ENCODE measurements at regions not wholly inside any gene's neighbourhood (a gene's known extent, or its start where the extent isn't known, plus 50 kb on each side); places are given as distances from the start of the nearest gene placed in this dataset.
"Not testable (repeated sequence)": the region's sequence is repeated elsewhere in the genome, so short reads cannot be mapped to it uniquely, and the experiment has no call there.

DNA sequence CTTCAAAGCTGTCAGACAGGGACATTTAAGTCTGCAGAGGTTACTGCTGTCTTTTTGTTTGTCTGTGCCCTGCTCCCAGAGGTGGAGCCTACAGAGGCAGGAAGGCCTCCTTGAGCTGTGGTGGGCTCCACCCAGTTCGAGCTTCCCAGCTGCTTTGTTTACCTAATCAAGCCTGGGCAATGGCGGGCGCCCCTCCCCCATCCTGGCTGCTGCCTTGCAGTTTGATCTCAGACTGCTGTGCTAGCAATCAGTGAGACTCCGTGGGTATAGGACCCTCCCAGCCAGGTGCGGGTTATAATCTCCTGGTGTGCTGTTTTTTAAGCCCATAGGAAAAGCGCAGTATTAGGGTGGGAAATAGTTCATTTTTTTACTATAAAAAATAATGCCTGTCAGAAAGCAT, 894.2 kb downstream of the EFNA5 start:
- TF ChIP-seq L3MBTL2 (conservative IDR thresholded peaks at IDR 0.05); TARDBP (IDR thresholded peaks at IDR 0.05); PKNOX1 (IDR thresholded peaks at IDR 0.05); BHLHE40 (IDR thresholded peaks at IDR 0.05; ENCODE audit: borderline replicate concordance); FOXA1 (IDR thresholded peaks at IDR 0.05); SUZ12 (IDR thresholded peaks at IDR 0.05); ARNT (IDR thresholded peaks at IDR 0.05); FOXM1 (IDR thresholded peaks at IDR 0.05; ENCODE audit: borderline replicate concordance); SP1 (IDR thresholded peaks at IDR 0.05); LEF1 (IDR thresholded peaks at IDR 0.05; ENCODE audit: borderline replicate concordance); FOXK2 (IDR thresholded peaks at IDR 0.05): not testable (repeated sequence)

All from HEK293T (cell line).